SIG-M5 treated with dmso at 0.1 percent for 504 hours (cell line): ENCODE measurements at regions not wholly inside any gene's neighbourhood (a gene's known extent, or its start where the extent isn't known, plus 50 kb on each side); places are given as distances from the start of the nearest gene placed in this dataset.
"Not testable (repeated sequence)": the region's sequence is repeated elsewhere in the genome, so short reads cannot be mapped to it uniquely, and the experiment has no call there.

Experiments
- DNase-seq: peaks from one replicate; lab custom pipeline; 2025; ENCODE audit not compliant: unreplicated experiment; lab: John Stamatoyannopoulos, UW

- no peak for DNase-seq
These were observed 80.2 kb upstream of the ZNF91 start for GRCh38 chr19:23475477-23475876.

- no peak for DNase-seq
These were observed 79.5 kb upstream of the ZNF91 start for GRCh38 chr19:23474761-23475160.

DNA sequence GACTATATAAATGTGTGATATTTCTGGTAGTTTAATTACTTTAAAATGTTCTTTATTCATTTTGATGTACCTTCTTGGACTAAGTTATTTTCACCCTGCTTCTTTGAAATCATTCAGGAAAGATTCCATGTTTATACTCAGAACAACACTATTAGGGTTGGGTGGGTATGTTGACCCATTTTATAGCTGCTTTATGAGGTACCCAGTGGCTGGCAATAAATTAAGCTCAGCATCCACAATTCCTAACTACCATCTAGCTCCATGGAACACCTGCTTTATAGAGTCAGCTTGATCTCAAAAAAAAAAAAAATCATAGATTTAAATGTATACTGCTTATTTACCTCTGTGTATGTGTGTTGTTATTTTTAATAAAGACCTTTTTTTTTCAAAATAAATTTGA lies 78.9 kb upstream of the ZNF91 start:
- DNase-seq, result no peak

DNA sequence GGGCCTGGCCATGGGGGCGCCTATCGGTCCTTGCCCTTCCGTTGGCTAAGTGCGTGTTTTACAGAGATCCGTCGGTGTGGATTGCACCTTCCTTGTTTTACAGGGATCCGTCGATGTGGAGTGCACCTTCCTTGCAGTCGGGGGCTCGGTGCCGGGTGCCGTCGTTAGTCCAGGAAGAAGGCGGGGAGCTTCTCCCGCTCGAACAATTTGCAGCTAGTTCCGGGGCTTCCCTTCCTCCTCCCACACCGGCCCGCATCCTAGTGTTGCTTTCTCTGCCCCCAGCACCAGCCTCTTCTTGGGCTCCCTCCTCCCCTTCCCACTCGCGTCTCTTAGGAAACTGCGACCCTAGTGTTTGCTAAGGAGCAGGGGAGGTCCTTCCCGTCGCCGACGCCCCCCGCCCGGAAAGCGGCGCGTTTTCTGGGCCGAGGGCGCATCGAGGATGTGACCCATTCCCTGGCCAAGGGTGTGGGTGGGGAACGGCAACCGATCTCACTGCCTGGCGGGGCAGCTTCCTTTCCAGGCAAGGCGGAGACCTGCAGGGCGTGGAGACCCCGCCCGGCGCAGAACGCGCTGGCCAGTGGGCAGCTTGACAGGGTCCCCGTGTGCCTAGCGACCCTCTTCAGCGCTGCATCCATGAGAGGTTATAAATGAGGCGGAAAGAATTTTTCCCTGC lies 75.7 kb upstream of the ZNF91 start:
- no peak for DNase-seq

DNA sequence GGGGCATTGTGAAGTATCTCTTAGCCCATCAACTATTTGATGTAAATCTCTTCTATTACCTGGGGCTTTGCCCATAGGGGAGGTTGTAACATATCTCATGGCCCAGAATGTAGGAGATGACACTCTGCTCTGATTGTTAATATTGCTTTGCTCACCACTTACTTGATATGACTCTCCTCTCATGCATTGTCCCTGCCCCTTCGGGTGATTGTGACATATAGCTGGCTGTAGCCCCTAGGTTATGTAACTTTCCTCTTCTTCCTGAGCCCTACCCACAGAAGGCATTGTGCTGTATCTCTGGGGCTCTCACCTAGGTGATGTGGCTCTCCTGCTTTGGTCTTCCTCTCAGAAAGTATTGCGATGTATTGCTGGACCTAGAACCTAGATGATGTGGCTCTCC lies 69.1 kb upstream of the ZNF91 start:
- not testable (repeated sequence) for DNase-seq

DNA sequence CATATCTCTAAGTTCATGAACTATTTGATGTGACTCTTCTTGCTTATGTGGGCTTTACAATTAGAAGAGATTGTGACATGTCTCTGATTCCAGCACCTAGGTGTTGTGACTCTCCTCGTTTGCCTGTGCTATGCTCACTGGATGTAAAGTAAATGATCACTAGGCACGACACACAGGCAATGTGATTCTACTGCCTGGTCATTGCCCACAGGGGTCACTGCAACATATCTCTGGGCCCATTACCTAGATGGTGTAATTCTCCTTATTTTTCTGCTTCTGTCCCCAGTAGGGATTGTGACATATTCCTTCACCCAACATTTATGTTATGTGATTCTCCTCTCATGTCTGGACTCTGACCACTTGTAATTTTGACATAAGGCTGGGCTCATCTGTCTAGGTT lies 65.8 kb upstream of the ZNF91 start:
- DNase-seq, result no peak

- DNase-seq, result no peak
These were observed 65.4 kb upstream of the ZNF91 start for GRCh38 chr19:23460656-23461055.
